HepG2 (cell line): ENCODE measurements at regions not wholly inside any gene's neighbourhood (a gene's known extent, or its start where the extent isn't known, plus 50 kb on each side); places are given as distances from the start of the nearest gene placed in this dataset.

Experiments used
- ATAC-seq: fragments of 200-7000 bp; cut with Tn5 transposase; 3 replicates; pipeline ENCODE4 v1.9.1; 2020; ENCODE audit warnings: mild to moderate bottlenecking, moderate library complexity
- BruUV-seq: library from RNA; stranded (reverse); fragments of 400-500 nt; replicated peaks from 2 replicates; lab custom pipeline; 2021; lab: Mats Ljungman, UMichigan
- CTCF ChIA-PET: fragments of 300-600 bp; formaldehyde crosslinking; extraction: SDS; loops from one replicate; lab custom pipeline; 2021; ENCODE audit warnings: low total read pairs, inconsistent platforms, low intra/inter-chr PET ratio; lab: Yijun Ruan, JAX
- POLR2A ChIA-PET: fragments of 350-600 bp; sonication (Branson Sonifier 250); formaldehyde crosslinking; loops from one replicate; lab custom pipeline; 2020; ENCODE audit warnings: antibody characterized with exemption, inconsistent platforms; lab: Yijun Ruan, JAX
- DNase-seq: peaks from one replicate; pipeline ENCODE4 v3.0.0-alpha.2; 2015; ENCODE audit warnings: low spot score
- FAIRE-seq: peaks from 3 replicates; lab custom pipeline; 2011; peaks lifted over from hg19 to GRCh38; lab: Jason Lieb, UNC
- H2AFZ ChIP-seq: one replicate; pipeline ENCODE4 v1.6.1; 2011; ENCODE audit warnings: low read length, inconsistent platforms
- H3K27ac ChIP-seq: fragments of 300-600 bp; 3 replicates; pipeline ENCODE4 v1.8.0; 2011; ENCODE audit warnings: mixed run types, mild to moderate bottlenecking, mixed read lengths, low read length, inconsistent platforms; ENCODE audit not compliant: insufficient read depth; ENCODE audit errors: extremely low read length
- H3K27me3 ChIP-seq, 2 experiments: fragments of 200-600 bp in 1 of 2; 2 replicates in 1 of 2; 3 replicates in 1 of 2; pipeline versions ENCODE4 v1.6.0 to v1.8.0; 2011; ENCODE audit warnings: low read length in 2 of 2, mild to moderate bottlenecking in 2 of 2, moderate library complexity in 2 of 2, inconsistent platforms in 1 of 2; ENCODE audit not compliant: insufficient read depth in 2 of 2, control insufficient read depth in 1 of 2
- H3K36me3 ChIP-seq, 2 experiments: fragments of 200-600 bp in 1 of 2; replicated peaks in 1 of 2; 2 replicates in 1 of 2; 3 replicates in 1 of 2; pipeline versions ENCODE4 v1.5.1 to v1.8.0; 2011; ENCODE audit warnings: low read length in 2 of 2, inconsistent platforms in 1 of 2; ENCODE audit not compliant: insufficient read depth in 2 of 2, control insufficient read depth in 1 of 2
- H3K4me1 ChIP-seq: 2 replicates; pipeline ENCODE4 v1.5.1; 2012; ENCODE audit warnings: low read length, inconsistent platforms; ENCODE audit not compliant: insufficient read depth
- H3K4me2 ChIP-seq: 2 replicates; pipeline ENCODE4 v1.6.0; 2011; ENCODE audit warnings: low read depth, low read length, inconsistent platforms
- H3K4me3 ChIP-seq, 3 experiments: fragments of 200-600 bp in 1 of 3; sonication (generic), shearing (Covaris generic) in 1 of 3; replicated peaks in 1 of 3; 2 replicates each; pipeline ENCODE4 v1.5.1; 2011 to 2016; ENCODE audit warnings: low read length in 3 of 3, inconsistent platforms in 2 of 3, low read depth in 2 of 3, mild to moderate bottlenecking in 2 of 3, control low read depth in 1 of 3, mixed read lengths in 1 of 3; ENCODE audit not compliant: insufficient read depth in 1 of 3
- H3K79me2 ChIP-seq: one replicate; pipeline ENCODE4 v1.6.1; 2011; ENCODE audit warnings: low read length, inconsistent platforms; ENCODE audit not compliant: insufficient read depth
- H3K9ac ChIP-seq: 2 replicates; pipeline ENCODE4 v1.6.0; 2011; ENCODE audit warnings: mild to moderate bottlenecking, low read depth, low read length, inconsistent platforms; ENCODE audit not compliant: insufficient read depth
- H3K9me3 ChIP-seq: 2 replicates; pipeline ENCODE4 v1.5.1; 2012; ENCODE audit warnings: mild to moderate bottlenecking, low read length
- H4K20me1 ChIP-seq: 2 replicates; pipeline ENCODE4 v1.6.0; 2011; ENCODE audit warnings: inconsistent platforms, mild to moderate bottlenecking, low read length, moderate library complexity; ENCODE audit not compliant: insufficient read depth
- AHDC1 ChIP-seq: sonication (generic); formaldehyde crosslinking; IDR thresholded peaks from 2 replicates; pipeline ENCODE4 v1.5.1; 2020; ENCODE audit warnings: mild to moderate bottlenecking, missing genetic modification reagents, borderline replicate concordance
- DNMT3B ChIP-seq: conservative IDR thresholded peaks from 2 replicates; pipeline ENCODE4 v1.6.1; 2016; ENCODE audit warnings: missing biosample characterization, control low read depth
- GPBP1L1 ChIP-seq: sonication (generic); formaldehyde crosslinking; IDR thresholded peaks from 2 replicates; pipeline ENCODE4 v1.5.0; 2020; ENCODE audit warnings: mild to moderate bottlenecking, missing genetic modification reagents
- HBP1 ChIP-seq: IDR thresholded peaks from 2 replicates; pipeline ENCODE4 v1.6.1; 2016; ENCODE audit warnings: low read depth, control low read depth
- IRX3 ChIP-seq: sonication (generic); formaldehyde crosslinking; IDR thresholded peaks from 2 replicates; pipeline ENCODE4 v1.8.1; 2023; ENCODE audit warnings: mild to moderate bottlenecking, low read depth, missing genetic modification reagents, borderline replicate concordance
- MBD4 ChIP-seq: IDR thresholded peaks from 2 replicates; pipeline ENCODE4 v1.6.1; 2012; ENCODE audit warnings: low read length, inconsistent platforms, borderline replicate concordance
- MTA3 ChIP-seq: sonication (generic); formaldehyde crosslinking; IDR thresholded peaks from 2 replicates; pipeline ENCODE4 v1.4.0; 2020; ENCODE audit warnings: missing genetic modification reagents
- NR2F1 ChIP-seq, 2 experiments: fragments of 450-650 bp in 1 of 2; formaldehyde crosslinking in 1 of 2; IDR thresholded peaks; 2 replicates each; pipeline versions ENCODE4 v1.5.0 to v1.6.1; 2016 to 2020; ENCODE audit warnings: mild to moderate bottlenecking in 1 of 2, missing compliant biosample characterization in 1 of 2, missing genetic modification reagents in 1 of 2, moderate library complexity in 1 of 2
- SNAI1 ChIP-seq: sonication (generic); formaldehyde crosslinking; IDR thresholded peaks from 2 replicates; pipeline ENCODE4 v1.5.0; 2020; ENCODE audit warnings: mild to moderate bottlenecking, missing genetic modification reagents, borderline replicate concordance
- SSRP1 ChIP-seq: IDR thresholded peaks from 2 replicates; pipeline ENCODE4 v1.6.1; 2016; ENCODE audit warnings: control low read depth
- U2AF2 ChIP-seq: fragments of 200-400 bp; formaldehyde crosslinking; IDR thresholded peaks from 2 replicates; pipeline ENCODE4 v1.6.1; 2017; ENCODE audit warnings: low read depth, mild to moderate bottlenecking, low read length
- ZNF501 ChIP-seq: sonication (generic); formaldehyde crosslinking; IDR thresholded peaks from 2 replicates; pipeline ENCODE4 v1.5.1; 2020; ENCODE audit warnings: mild to moderate bottlenecking, moderate library complexity, missing genetic modification reagents
- ZNF724P ChIP-seq: sonication (generic); formaldehyde crosslinking; IDR thresholded peaks from 2 replicates; pipeline ENCODE4 v1.8.0; 2022; ENCODE audit warnings: missing genetic modification reagents, borderline replicate concordance
- WGBS: methylation state at CpG from one replicate; pipeline ENCODE4 v1.1.6; 2017; ENCODE audit warnings: low lambda C conversion rate; 5-methylcytosine and 5-hydroxymethylcytosine counted together
- in situ Hi-C: cut with HindIII; loops from 2 replicates; pipeline ENCODE4 v1.10.0; 2017; ENCODE audit warnings: low pct_unique_long_range_greater_than_20kb; ENCODE audit not compliant: extremely low pct_ligation_motif_present
- intact Hi-C: fragments of 100-400 bp; cut with micrococcal nuclease; formaldehyde crosslinking; loops from one replicate; pipeline ENCODE4 v1.10.0; 2022; ENCODE audit not compliant: unreplicated experiment
- TF ChIP-seq, protein P1 (sequence below): sonication (generic); formaldehyde crosslinking; IDR thresholded peaks from 2 replicates; pipeline ENCODE4 v1.4.0; 2020; ENCODE audit warnings: missing genetic modification reagents, borderline replicate concordance

DNA sequence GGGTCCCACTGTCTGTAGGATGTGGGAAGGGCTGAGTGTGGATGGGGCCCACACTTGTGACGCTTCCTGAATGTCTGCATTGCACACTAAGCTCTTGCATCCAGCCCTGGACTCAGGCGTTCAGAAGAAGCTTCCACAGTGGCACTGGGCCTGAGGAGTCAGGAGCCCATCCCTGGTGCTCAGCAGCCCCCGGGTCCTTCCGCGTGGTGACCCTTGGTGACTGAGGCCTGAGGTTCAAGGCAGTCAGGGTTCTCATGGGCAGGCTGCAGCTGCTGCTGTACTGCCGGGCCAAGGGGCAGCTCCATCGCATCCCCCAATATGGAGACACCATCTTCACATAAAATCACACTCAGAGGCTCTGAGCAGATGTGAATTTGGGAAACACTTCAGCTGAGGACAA lies 65.8 kb upstream of the TUBA3E start (continued):
- TF ChIP-seq, protein P1, sequence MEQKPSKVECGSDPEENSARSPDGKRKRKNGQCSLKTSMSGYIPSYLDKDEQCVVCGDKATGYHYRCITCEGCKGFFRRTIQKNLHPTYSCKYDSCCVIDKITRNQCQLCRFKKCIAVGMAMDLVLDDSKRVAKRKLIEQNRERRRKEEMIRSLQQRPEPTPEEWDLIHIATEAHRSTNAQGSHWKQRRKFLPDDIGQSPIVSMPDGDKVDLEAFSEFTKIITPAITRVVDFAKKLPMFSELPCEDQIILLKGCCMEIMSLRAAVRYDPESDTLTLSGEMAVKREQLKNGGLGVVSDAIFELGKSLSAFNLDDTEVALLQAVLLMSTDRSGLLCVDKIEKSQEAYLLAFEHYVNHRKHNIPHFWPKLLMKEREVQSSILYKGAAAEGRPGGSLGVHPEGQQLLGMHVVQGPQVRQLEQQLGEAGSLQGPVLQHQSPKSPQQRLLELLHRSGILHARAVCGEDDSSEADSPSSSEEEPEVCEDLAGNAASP (CRISPR knock-in tag): no peak
- no peak for TF ChIP-seq MBD4
- TF ChIP-seq NR2F1 (CRISPR knock-in tag; IDR thresholded peaks at IDR 0.05): no peak

DNA sequence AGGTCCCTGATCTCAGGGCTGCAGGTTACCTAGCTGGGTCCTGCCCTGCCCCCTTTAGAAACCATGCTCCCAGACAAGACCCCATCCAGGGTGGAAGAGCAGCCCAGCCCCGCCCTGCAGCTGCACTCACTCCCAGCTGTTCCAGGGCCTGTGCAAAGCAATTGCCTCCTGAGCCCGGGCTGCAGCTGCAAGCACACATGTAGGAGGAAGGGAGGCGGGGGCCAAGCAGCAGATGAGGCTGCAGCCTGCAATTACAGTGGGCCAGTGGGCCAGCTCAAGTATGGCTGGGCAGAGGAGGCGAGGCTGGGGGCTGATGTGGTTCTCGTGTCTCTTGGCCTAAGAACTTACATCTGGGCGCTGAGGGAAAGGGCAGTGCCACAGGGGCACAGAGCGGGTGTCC lies 65.4 kb upstream of the TUBA3E start:
- no peak overlapping the region for H2AFZ ChIP-seq
- H3K4me3 ChIP-seq: no peak overlapping the region
- H3K27me3 ChIP-seq: peaks cover 6 to 70% of the 10 kb centered on the region in 2 experiments
- DNase-seq (no peak), ATAC-seq (no peak), FAIRE-seq (no peak)
- H3K27ac ChIP-seq: no peak overlapping the region
- BruUV-seq: no TSS peak
- no peaks in the 10 kb centered on the region for H3K36me3 ChIP-seq
- H3K4me1 ChIP-seq: no peaks in the 10 kb centered on the region
- no peak overlapping the region for H3K9ac ChIP-seq
- no peaks in the 10 kb centered on the region for H3K79me2 ChIP-seq
- no peaks in the 10 kb centered on the region for H3K9me3 ChIP-seq
- CTCF ChIA-PET: no interaction called here
- H3K4me2 ChIP-seq: no peak overlapping the region
- 6% methylated on average over 5 of the region's 7 CpGs for WGBS
- intact Hi-C loops: no loop called here
- in situ Hi-C loops: no loop called here
- POLR2A ChIA-PET: no interaction called here
- no peaks in the 10 kb centered on the region for H4K20me1 ChIP-seq
- TF ChIP-seq IRX3 (CRISPR knock-in tag) (no peak), GPBP1L1 (no peak), SSRP1 (CRISPR knock-in tag) (no peak), ZNF724P (no peak), MTA3 (CRISPR knock-in tag) (no peak), ZNF501 (CRISPR knock-in tag) (no peak), SNAI1 (CRISPR knock-in tag) (no peak), AHDC1 (CRISPR knock-in tag) (no peak), DNMT3B (CRISPR knock-in tag) (no peak), U2AF2 (no peak), HBP1 (CRISPR knock-in tag) (no peak)
